SKM-1 treated with dmso at 0.1 percent for 144 hours (cell line): ENCODE measurements at regions not wholly inside any gene's neighbourhood (a gene's known extent, or its start where the extent isn't known, plus 50 kb on each side); places are given as distances from the start of the nearest gene placed in this dataset.

Experiments
- DNase-seq: peaks from one replicate; lab custom pipeline; 2025; ENCODE audit not compliant: unreplicated experiment; lab: John Stamatoyannopoulos, UW

GRCh38 chr11:134915881-134916280 lies 503.8 kb upstream of the B3GAT1 start:
- DNase-seq = no peak

- DNase-seq = no peak
Measured at GRCh38 chr11:134915212-134915611, 503.2 kb upstream of the B3GAT1 start.

GRCh38 chr11:134913999-134914590 lies 502.1 kb upstream of the B3GAT1 start:
- DNase-seq = no peak

GRCh38 chr11:134913391-134913790 lies 501.3 kb upstream of the B3GAT1 start:
- no peak for DNase-seq

GRCh38 chr11:134911514-134912180 lies 499.6 kb upstream of the B3GAT1 start:
- no peak for DNase-seq

GRCh38 chr11:134908583-134908982 lies 496.5 kb upstream of the B3GAT1 start:
- DNase-seq = no peak

GRCh38 chr11:134907636-134908035 lies 495.6 kb upstream of the B3GAT1 start:
- DNase-seq = no peak

GRCh38 chr11:134906356-134906955 lies 494.4 kb upstream of the B3GAT1 start:
- no peak for DNase-seq

GRCh38 chr11:134905928-134906327 lies 493.9 kb upstream of the B3GAT1 start:
- no peak for DNase-seq

- DNase-seq = no peak
Measured at GRCh38 chr11:134905517-134905916, 493.5 kb upstream of the B3GAT1 start.

GRCh38 chr11:134904103-134904790 lies 492.2 kb upstream of the B3GAT1 start:
- no peak for DNase-seq

GRCh38 chr11:134901955-134902918 lies 490.2 kb upstream of the B3GAT1 start:
- DNase-seq = no peak

GRCh38 chr11:134901542-134901941 lies 489.5 kb upstream of the B3GAT1 start:
- DNase-seq = no peak

GRCh38 chr11:134893810-134894685 lies 482.0 kb upstream of the B3GAT1 start:
- no peak for DNase-seq

- no peak for DNase-seq
Measured at GRCh38 chr11:134890446-134890845, 478.4 kb upstream of the B3GAT1 start.

GRCh38 chr11:134889832-134890231 lies 477.8 kb upstream of the B3GAT1 start:
- DNase-seq = no peak

GRCh38 chr11:134888821-134889220 lies 476.8 kb upstream of the B3GAT1 start:
- DNase-seq = no peak

- no peak for DNase-seq
Measured at GRCh38 chr11:134887896-134888295, 475.9 kb upstream of the B3GAT1 start.

- no peak for DNase-seq
Measured at GRCh38 chr11:134883484-134883883, 471.4 kb upstream of the B3GAT1 start.
